ENCODE measurements at regions not wholly inside any gene's neighbourhood (a gene's known extent, or its start where the extent isn't known, plus 50 kb on each side); places are given as distances from the start of the nearest gene placed in this dataset.

- TF ChIP-seq POLR2A (IDR thresholded peaks at IDR 0.05) (no peak), CTCF (IDR thresholded peaks at IDR 0.05) (no peak)
Measured at GRCh38 chr18:72411261-72411660, 132.9 kb downstream of the CBLN2 start.

All from right lobe of liver (tissue), 4 donors.